A673 (cell line): ENCODE measurements at regions not wholly inside any gene's neighbourhood (a gene's known extent, or its start where the extent isn't known, plus 50 kb on each side); places are given as distances from the start of the nearest gene placed in this dataset.

Experiments used
- BruUV-seq: library from RNA; stranded (reverse); fragments of 400-500 nt; replicated peaks from 2 replicates; lab custom pipeline; 2021; lab: Mats Ljungman, UMichigan
- CTCF ChIA-PET: fragments of 300-600 bp; sonication (Branson Sonifier 250); formaldehyde crosslinking; loops from one replicate; lab custom pipeline; 2022; ENCODE audit warnings: antibody characterized with exemption; lab: Charles Lee
- POLR2A ChIA-PET: fragments of 300-600 bp; sonication (Branson Sonifier 250); formaldehyde crosslinking; loops from one replicate; lab custom pipeline; 2022; ENCODE audit warnings: antibody characterized with exemption; ENCODE audit not compliant: low non-redundant PET; lab: Charles Lee
- DNase-seq: peaks from one replicate; pipeline ENCODE4 v3.0.0-alpha.2; 2015; ENCODE audit warnings: low spot score
- H3K27ac ChIP-seq: fragments of 200-600 bp; sonication (generic); 2 replicates; pipeline ENCODE4 v1.5.1; 2016; ENCODE audit warnings: mixed run types, low read depth, mild to moderate bottlenecking, mixed read lengths, antibody characterized with exemption, low read length; ENCODE audit not compliant: poor library complexity, severe bottlenecking
- H3K27me3 ChIP-seq: fragments of 200-600 bp; sonication (generic); replicated peaks from 2 replicates; pipeline ENCODE4 v1.6.1; 2017; ENCODE audit warnings: mixed run types, low read depth, mild to moderate bottlenecking, mixed read lengths, antibody characterized with exemption, low read length; ENCODE audit not compliant: insufficient read depth, poor library complexity
- H3K36me3 ChIP-seq: fragments of 200-600 bp; sonication (generic); 2 replicates; pipeline ENCODE4 v1.6.1; 2016; ENCODE audit warnings: mixed run types, mild to moderate bottlenecking, mixed read lengths, antibody characterized with exemption, low read length; ENCODE audit not compliant: insufficient read depth, poor library complexity, severe bottlenecking
- H3K4me1 ChIP-seq: fragments of 200-600 bp; sonication (generic); 2 replicates; pipeline ENCODE4 v1.6.1; 2017; ENCODE audit warnings: mixed run types, mild to moderate bottlenecking, mixed read lengths, antibody characterized with exemption, low read length; ENCODE audit not compliant: insufficient read depth, poor library complexity, severe bottlenecking
- H3K4me3 ChIP-seq: fragments of 200-600 bp; sonication (generic); 2 replicates; pipeline ENCODE4 v1.5.1; 2016; ENCODE audit warnings: low read depth, mixed run types, mild to moderate bottlenecking, mixed read lengths, low read length; ENCODE audit not compliant: poor library complexity, severe bottlenecking
- H3K9me3 ChIP-seq: fragments of 200-600 bp; sonication (generic); 2 replicates; pipeline ENCODE4 v1.6.1; 2016; ENCODE audit warnings: mixed run types, low read depth, mild to moderate bottlenecking, mixed read lengths, antibody characterized with exemption, low read length; ENCODE audit not compliant: poor library complexity, severe bottlenecking
- CTCF ChIP-seq: fragments of 300-800, 200-600 bp; sonication (generic); conservative IDR thresholded peaks from 2 replicates; pipeline ENCODE4 v1.5.1; 2017; ENCODE audit warnings: low read depth, mild to moderate bottlenecking, antibody characterized with exemption, low read length, moderate library complexity, mixed read lengths
- EZH2 ChIP-seq: fragments of 200-600 bp; sonication (generic); IDR thresholded peaks from 2 replicates; pipeline ENCODE4 v1.6.1; 2017; ENCODE audit warnings: borderline replicate concordance, low read depth, mild to moderate bottlenecking, mixed read lengths, antibody characterized with exemption, low read length; ENCODE audit not compliant: poor library complexity, severe bottlenecking
- intact Hi-C: fragments of 100-400 bp; cut with micrococcal nuclease; formaldehyde crosslinking; loops from one replicate; pipeline ENCODE4 v1.10.0; 2022; ENCODE audit not compliant: unreplicated experiment

GRCh38 chr13:34001389-34001788 lies 183.4 kb downstream of the RFC3 start:
- H3K9me3 ChIP-seq = no peaks in the 10 kb centered on the region
- H3K27ac ChIP-seq = no peak overlapping the region
- no peaks in the 10 kb centered on the region for H3K27me3 ChIP-seq
- no peaks in the 10 kb centered on the region for H3K4me1 ChIP-seq
- intact Hi-C loops = no loop called here
- no peak overlapping the region for H3K4me3 ChIP-seq
- POLR2A ChIA-PET = no interaction called here
- TF ChIP-seq EZH2 (no peak), CTCF (no peak)
- BruUV-seq = no TSS peak
- H3K36me3 ChIP-seq = no peaks in the 10 kb centered on the region
- DNase-seq = no peak
- CTCF ChIA-PET = no interaction called here

- POLR2A ChIA-PET = no interaction called here
- no TSS peak for BruUV-seq
- no peak for DNase-seq
Measured at GRCh38 chr13:34002141-34002540, 184.2 kb downstream of the RFC3 start.

GRCh38 chr13:34002924-34003323 lies 185.0 kb downstream of the RFC3 start:
- Histone ChIP-seq H3K36me3 (no peaks in the 10 kb centered on the region), H3K4me3 (no peak overlapping the region), H3K4me1 (no peaks in the 10 kb centered on the region), H3K27ac (no peak overlapping the region), H3K9me3 (no peaks in the 10 kb centered on the region), H3K27me3 (no peaks in the 10 kb centered on the region)
- POLR2A ChIA-PET = no interaction called here
- no peak for DNase-seq
- no TSS peak for BruUV-seq
- CTCF ChIA-PET = no interaction called here
- TF ChIP-seq CTCF (no peak), EZH2 (no peak)
- intact Hi-C loops = no loop called here

More at GRCh38 chr13:34002141-34002540, 184.2 kb downstream of the RFC3 start:
- no peak overlapping the region for H3K27ac ChIP-seq
- H3K4me3 ChIP-seq = no peak overlapping the region
- no peaks in the 10 kb centered on the region for H3K36me3 ChIP-seq
- no peak for TF ChIP-seq EZH2
- no peak for TF ChIP-seq CTCF
- intact Hi-C loops = no loop called here
- no peaks in the 10 kb centered on the region for H3K4me1 ChIP-seq
- H3K9me3 ChIP-seq = no peaks in the 10 kb centered on the region
- H3K27me3 ChIP-seq = no peaks in the 10 kb centered on the region
- CTCF ChIA-PET = no interaction called here
